B cell (primary cell): ENCODE measurements at regions not wholly inside any gene's neighbourhood (a gene's known extent, or its start where the extent isn't known, plus 50 kb on each side); places are given as distances from the start of the nearest gene placed in this dataset.

Experiments used
- ATAC-seq: fragments of 200-7000 bp; cut with Tn5 transposase; one replicate; pipeline ENCODE4 v1.10.0; 2021; ENCODE audit warnings: low read depth, mild to moderate bottlenecking, moderate number of reproducible peaks, moderate library complexity
- CTCF ChIA-PET: fragments of 350-600 bp; sonication (Branson Sonifier 250); formaldehyde crosslinking; loops from one replicate; lab custom pipeline; 2021; ENCODE audit warnings: antibody characterized with exemption, inconsistent platforms; lab: Charles Lee
- POLR2A ChIA-PET: fragments of 350-600 bp; sonication (Branson Sonifier 250); formaldehyde crosslinking; loops from one replicate; lab custom pipeline; 2021; ENCODE audit warnings: antibody characterized with exemption; lab: Charles Lee
- DNase-seq: peaks from one replicate; pipeline ENCODE4 v3.0.0; 2013
- H2AFZ ChIP-seq: 2 replicates; pipeline ENCODE4 v1.6.1; 2012; ENCODE audit warnings: mild to moderate bottlenecking, low read depth, low read length; ENCODE audit not compliant: insufficient read depth, poor library complexity, severe bottlenecking
- H3K27ac ChIP-seq, 2 donors: 1 replicate in 1 of 2; 2 replicates in 1 of 2; pipeline ENCODE4 v1.5.1; 2012 to 2013; ENCODE audit warnings: low read length in 2 of 2, mild to moderate bottlenecking in 2 of 2, moderate library complexity in 1 of 2
- H3K27me3 ChIP-seq, 4 experiments: fragments of 200-600 bp in 1 of 4; sonication (generic) in 1 of 4; replicated peaks in 1 of 4; 1 replicate in 2 of 4; 2 replicates in 2 of 4; pipeline versions ENCODE4 v1.6.1 to v1.7.0; 2013 to 2016; ENCODE audit warnings: low read length in 3 of 4, mild to moderate bottlenecking in 2 of 4, mixed read lengths in 1 of 4, moderate library complexity in 1 of 4; ENCODE audit not compliant: insufficient read depth in 4 of 4, control insufficient read depth in 3 of 4; ENCODE audit errors: control extremely low read depth in 1 of 4
- H3K36me3 ChIP-seq, 2 experiments: replicated peaks in 1 of 2; 1 replicate in 1 of 2; 2 replicates in 1 of 2; pipeline versions ENCODE4 v1.6.1 to v1.7.1; 2013; ENCODE audit warnings: low read length in 1 of 2; ENCODE audit not compliant: insufficient read depth in 2 of 2, control insufficient read depth in 1 of 2; ENCODE audit errors: control extremely low read depth in 1 of 2, extremely low read depth in 1 of 2
- H3K4me1 ChIP-seq, 2 donors: fragments of 200-600 bp in 1 of 2; sonication (generic) in 1 of 2; 1 replicate in 1 of 2; 2 replicates in 1 of 2; pipeline versions ENCODE4 v1.5.1 to v1.6.1; 2013 to 2017; ENCODE audit warnings: low read length in 2 of 2; ENCODE audit not compliant: control insufficient read depth in 2 of 2, insufficient read depth in 2 of 2
- H3K4me2 ChIP-seq: replicated peaks from 2 replicates; pipeline ENCODE3; 2012; ENCODE audit warnings: mild to moderate bottlenecking, low read depth, low read length; ENCODE audit not compliant: poor library complexity, severe bottlenecking
- H3K4me3 ChIP-seq, 5 experiments: fragments of 200-600 bp in 1 of 5; sonication (generic) in 1 of 5; 1 replicate in 3 of 5; 2 replicates in 2 of 5; pipeline versions ENCODE4 v1.5.1 to v1.7.0; 2011 to 2016; ENCODE audit warnings: low read length in 4 of 5, mild to moderate bottlenecking in 4 of 5, low read depth in 2 of 5, control low read depth in 1 of 5, moderate library complexity in 1 of 5; ENCODE audit not compliant: insufficient read depth in 1 of 5; ENCODE audit errors: control extremely low read depth in 1 of 5, extremely low read depth in 1 of 5
- H3K79me2 ChIP-seq: fragments of 200-600 bp; sonication (generic); one replicate; pipeline ENCODE4 v1.6.0; 2016; ENCODE audit warnings: low read length; ENCODE audit not compliant: control insufficient read depth, insufficient read depth
- H3K9ac ChIP-seq: fragments of 200-600 bp; sonication (generic); 2 replicates; pipeline ENCODE4 v1.6.1; 2017; ENCODE audit warnings: mild to moderate bottlenecking, low read length, moderate library complexity
- H3K9me3 ChIP-seq, 3 donors: one replicate each; pipeline versions ENCODE4 v1.6.1 to v1.7.1; 2013; ENCODE audit warnings: low read length in 2 of 3; ENCODE audit not compliant: control insufficient read depth in 2 of 3, insufficient read depth in 1 of 3; ENCODE audit errors: control extremely low read depth in 1 of 3
- H4K20me1 ChIP-seq: 2 replicates; pipeline ENCODE4 v1.6.0; 2012; ENCODE audit warnings: mild to moderate bottlenecking, low read length; ENCODE audit not compliant: insufficient read depth, control insufficient read depth, poor library complexity, severe bottlenecking
- H3K27ac Mint-ChIP-seq: one replicate; pipeline ENCODE4 v1.8.0; 2021; ENCODE audit warnings: mixed read lengths
- H3K27me3 Mint-ChIP-seq: one replicate; pipeline ENCODE4 v1.8.0; 2021; ENCODE audit warnings: mixed read lengths
- H3K4me1 Mint-ChIP-seq: one replicate; pipeline ENCODE4 v1.8.0; 2021; ENCODE audit warnings: mixed read lengths
- H3K4me3 Mint-ChIP-seq: one replicate; pipeline ENCODE4 v1.8.0; 2021; ENCODE audit warnings: mixed read lengths
- H3K9me3 Mint-ChIP-seq: one replicate; pipeline ENCODE4 v1.8.0; 2022; ENCODE audit warnings: mixed read lengths; ENCODE audit not compliant: insufficient read depth
- CTCF ChIP-seq: fragments of 200-600 bp; IDR thresholded peaks from one replicate; pipeline ENCODE4 v1.8.0; 2022; ENCODE audit warnings: antibody characterized with exemption, mild to moderate bottlenecking
- EZH2 ChIP-seq: IDR thresholded peaks from 2 replicates; pipeline ENCODE4 v1.6.1; 2012; ENCODE audit warnings: borderline replicate concordance, low read depth, mild to moderate bottlenecking, moderate library complexity, low read length; ENCODE audit not compliant: insufficient read depth, poor library complexity, severe bottlenecking
- WGBS: methylation state at CpG from one replicate; pipeline ENCODE4 v1.1.5; 2013; ENCODE audit warnings: missing lambda C conversion rate; ENCODE audit not compliant: insufficient coverage; 5-methylcytosine and 5-hydroxymethylcytosine counted together
- intact Hi-C: fragments of 100-400 bp; cut with micrococcal nuclease; formaldehyde crosslinking; loops from one replicate; pipeline ENCODE4 v1.10.0; 2022

GRCh38 chrX:63488546-63489373, 137.6 kb upstream of the SPIN4 start:
- POLR2A ChIA-PET, result no interaction called here
- no peak for DNase-seq
- H3K27ac ChIP-seq, result no peak overlapping the region
- H3K36me3 ChIP-seq, result no peaks in the 10 kb centered on the region
- H3K9me3 ChIP-seq, result peaks cover 0 to 17% (median 0%) of the 10 kb centered on the region in 3 donors
- H3K4me3 ChIP-seq, result no peak overlapping the region
- CTCF ChIA-PET, result no interaction called here
- intact Hi-C loops, result no loop called here
- Mint-ChIP-seq H3K9me3 (no peaks in the 10 kb centered on the region), H3K27me3 (no peaks in the 10 kb centered on the region), H3K4me3 (no peak overlapping the region), H3K4me1 (no peaks in the 10 kb centered on the region), H3K27ac (no peak overlapping the region)
- no peak for ATAC-seq
- H3K4me1 ChIP-seq, result no peaks in the 10 kb centered on the region
- no peak overlapping the region for H2AFZ ChIP-seq
- TF ChIP-seq CTCF (no peak), EZH2 (no peak)
- no peaks in the 10 kb centered on the region for H4K20me1 ChIP-seq
- no CpG with 5 or more reads among the region's 4 CpGs for WGBS
- H3K9ac ChIP-seq, result no peak overlapping the region
- no peak overlapping the region for H3K4me2 ChIP-seq
- no peaks in the 10 kb centered on the region for H3K79me2 ChIP-seq
- H3K27me3 ChIP-seq, result no peaks in the 10 kb centered on the region

- no peaks in the 10 kb centered on the region for H3K4me1 Mint-ChIP-seq
These were observed 124.1 kb upstream of the SPIN4 start for GRCh38 chrX:63475200-63475599.

More at GRCh38 chrX:63475200-63475599, 124.1 kb upstream of the SPIN4 start:
- Mint-ChIP-seq H3K4me3 (no peak overlapping the region), H3K9me3 (peaks cover 6% of the 10 kb centered on the region), H3K27me3 (no peaks in the 10 kb centered on the region), H3K27ac (no peak overlapping the region)
- Histone ChIP-seq H3K9ac (no peak overlapping the region), H3K36me3 (no peaks in the 10 kb centered on the region), H3K27me3 (no peaks in the 10 kb centered on the region), H3K4me3 (no peak overlapping the region), H3K4me1 (no peaks in the 10 kb centered on the region), H4K20me1 (no peaks in the 10 kb centered on the region), H3K27ac (no peak overlapping the region), H3K9me3 (peaks cover 1 to 40% (median 19%) of the 10 kb centered on the region in 3 donors), H2AFZ (no peak overlapping the region), H3K79me2 (no peaks in the 10 kb centered on the region), H3K4me2 (no peak overlapping the region)
- intact Hi-C loops, result no loop called here
- DNase-seq, result no peak
- WGBS, result no CpG with 5 or more reads among the region's 1 CpG
- ChIA-PET CTCF (no interaction called here), POLR2A (no interaction called here)
- no peak for ATAC-seq
- TF ChIP-seq EZH2 (no peak), CTCF (no peak)
